HG02885 (cell line): ENCODE measurements at regions not wholly inside any gene's neighbourhood (a gene's known extent, or its start where the extent isn't known, plus 50 kb on each side); places are given as distances from the start of the nearest gene placed in this dataset.

Source experiments
- ATAC-seq: cut with Tn5 transposase; IDR thresholded peaks from one replicate; pipeline ENCODE4 v1.9.1; 2021; ENCODE audit warnings: mild to moderate bottlenecking; ENCODE audit not compliant: unreplicated experiment, poor library complexity

GRCh38 chr15:38071211-38071972 is 137.0 kb downstream of the TMCO5A start:
- ATAC-seq, result no peak

GRCh38 chr15:38072007-38072347 is 137.5 kb downstream of the TMCO5A start:
- no peak for ATAC-seq

- ATAC-seq, result peak; percentile 65
Measured at GRCh38 chr15:38072348-38073177, 138.1 kb downstream of the TMCO5A start.

GRCh38 chr15:38073178-38073946 is 138.9 kb downstream of the TMCO5A start:
- ATAC-seq, result no peak

- ATAC-seq, result no peak
Measured at GRCh38 chr15:38074029-38074428, 139.6 kb downstream of the TMCO5A start.

GRCh38 chr15:38075466-38075865 is 141.0 kb downstream of the TMCO5A start:
- ATAC-seq, result no peak

- ATAC-seq, result no peak
Measured at GRCh38 chr15:38076786-38077185, 142.3 kb downstream of the TMCO5A start.

GRCh38 chr15:38079236-38079635 is 144.8 kb downstream of the TMCO5A start:
- no peak for ATAC-seq

- ATAC-seq, result no peak
Measured at GRCh38 chr15:38080651-38081275, 146.3 kb downstream of the TMCO5A start.

- ATAC-seq, result peak; percentile 68
Measured at GRCh38 chr15:38084289-38084688, 149.8 kb downstream of the TMCO5A start.

- ATAC-seq, result peak; percentile 83
Measured at GRCh38 chr15:38085114-38085513, 150.7 kb downstream of the TMCO5A start.

- peak; percentile 58 for ATAC-seq
Measured at GRCh38 chr15:38085931-38086568, 151.6 kb downstream of the TMCO5A start.

GRCh38 chr15:38086611-38087010 is 152.2 kb downstream of the TMCO5A start:
- no peak for ATAC-seq

- ATAC-seq, result no peak
Measured at GRCh38 chr15:38088971-38089370, 154.5 kb downstream of the TMCO5A start.

GRCh38 chr15:38090223-38090622 is 155.8 kb downstream of the TMCO5A start:
- no peak for ATAC-seq

- no peak for ATAC-seq
Measured at GRCh38 chr15:38090678-38091077, 156.2 kb downstream of the TMCO5A start.

GRCh38 chr15:38091078-38091645 is 156.7 kb downstream of the TMCO5A start:
- no peak for ATAC-seq

GRCh38 chr15:38093931-38094330 is 158.7 kb upstream of the SPRED1 start:
- no peak for ATAC-seq

- ATAC-seq, result no peak
Measured at GRCh38 chr15:38102972-38103371, 149.7 kb upstream of the SPRED1 start.

GRCh38 chr15:38103564-38103963 is 149.1 kb upstream of the SPRED1 start:
- no peak for ATAC-seq
